ENCODE measurements at regions not wholly inside any gene's neighbourhood (a gene's known extent, or its start where the extent isn't known, plus 50 kb on each side); places are given as distances from the start of the nearest gene placed in this dataset.

DNA sequence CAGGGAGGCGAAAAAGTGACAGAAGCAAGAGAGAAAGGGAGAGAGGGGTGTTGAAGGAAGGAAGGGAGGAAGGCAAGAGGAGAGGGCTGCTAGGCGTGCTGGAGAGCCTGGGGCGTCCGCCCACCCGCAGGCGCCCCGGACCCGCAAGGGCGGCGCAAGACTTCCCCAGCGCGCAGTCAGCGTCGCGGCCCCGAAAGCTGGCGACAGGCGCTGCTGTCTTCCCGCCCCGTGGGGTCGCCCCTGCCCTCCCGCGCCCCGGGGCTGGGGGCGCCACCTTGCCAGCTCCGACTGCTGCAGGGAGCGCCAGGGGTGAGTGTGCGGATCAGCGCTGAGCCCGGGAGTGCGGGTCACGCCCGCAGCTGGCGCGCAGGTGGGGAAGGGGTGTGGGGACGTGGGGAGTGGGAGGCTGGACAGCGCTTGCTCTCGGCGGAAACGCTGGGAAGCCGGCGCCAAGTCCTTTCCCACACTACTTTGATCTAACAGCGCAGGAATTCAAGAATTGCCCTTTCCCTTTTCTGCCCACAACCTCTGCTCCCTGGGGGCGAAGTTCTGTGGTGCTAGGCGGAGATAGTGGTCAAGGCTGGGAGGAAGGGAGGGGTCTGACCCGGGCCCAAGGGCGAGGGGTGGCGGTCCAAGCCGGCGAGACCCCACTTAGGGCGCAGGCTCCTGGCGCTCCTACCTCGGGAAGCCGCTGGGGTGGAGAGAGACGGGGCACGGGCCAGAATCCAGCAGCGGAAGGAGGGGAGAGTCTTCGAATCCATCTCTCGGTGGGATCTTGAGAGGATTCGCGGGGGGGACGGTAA lies 266.1 kb downstream of the CGGBP1 start, which contains the start of gene HTR1F (continued):
- TF ChIP-seq, protein P1, sequence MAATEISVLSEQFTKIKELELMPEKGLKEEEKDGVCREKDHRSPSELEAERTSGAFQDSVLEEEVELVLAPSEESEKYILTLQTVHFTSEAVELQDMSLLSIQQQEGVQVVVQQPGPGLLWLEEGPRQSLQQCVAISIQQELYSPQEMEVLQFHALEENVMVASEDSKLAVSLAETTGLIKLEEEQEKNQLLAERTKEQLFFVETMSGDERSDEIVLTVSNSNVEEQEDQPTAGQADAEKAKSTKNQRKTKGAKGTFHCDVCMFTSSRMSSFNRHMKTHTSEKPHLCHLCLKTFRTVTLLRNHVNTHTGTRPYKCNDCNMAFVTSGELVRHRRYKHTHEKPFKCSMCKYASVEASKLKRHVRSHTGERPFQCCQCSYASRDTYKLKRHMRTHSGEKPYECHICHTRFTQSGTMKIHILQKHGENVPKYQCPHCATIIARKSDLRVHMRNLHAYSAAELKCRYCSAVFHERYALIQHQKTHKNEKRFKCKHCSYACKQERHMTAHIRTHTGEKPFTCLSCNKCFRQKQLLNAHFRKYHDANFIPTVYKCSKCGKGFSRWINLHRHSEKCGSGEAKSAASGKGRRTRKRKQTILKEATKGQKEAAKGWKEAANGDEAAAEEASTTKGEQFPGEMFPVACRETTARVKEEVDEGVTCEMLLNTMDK (IDR thresholded peaks at IDR 0.05; ENCODE audit: borderline replicate concordance, insufficient read depth, low read depth, low read length, poor library complexity, severe bottlenecking): peak; percentile 91
- TF ChIP-seq POLR3A (IDR thresholded peaks at IDR 0.05; ENCODE audit: borderline replicate concordance, extremely low read depth, insufficient read depth, insufficient read length) (no peak), ATF1 (CRISPR knock-in tag; IDR thresholded peaks at IDR 0.05) (no peak), ATF1 (tag; IDR thresholded peaks at IDR 0.05) (no peak), SMARCC2 (IDR thresholded peaks at IDR 0.05; ENCODE audit: low read depth) (no peak), TAF15 (IDR thresholded peaks at IDR 0.05; ENCODE audit: low read depth, low read length) (no peak), MITF (IDR thresholded peaks at IDR 0.05) (no peak), CCAR2 (IDR thresholded peaks at IDR 0.05; ENCODE audit: low read depth, low read length) (no peak), RB1 (IDR thresholded peaks at IDR 0.05; ENCODE audit: low read depth) (peak; percentile 84), NEUROD1 (IDR thresholded peaks at IDR 0.05; ENCODE audit: borderline replicate concordance, low read depth, low read length, partially characterized antibody) (no peak), MNT (conservative IDR thresholded peaks at IDR 0.05) (peak in 1 of 2 experiments; percentile 33; a peak in 1 of 4 replicates)
- TF ChIP-seq, protein P2, sequence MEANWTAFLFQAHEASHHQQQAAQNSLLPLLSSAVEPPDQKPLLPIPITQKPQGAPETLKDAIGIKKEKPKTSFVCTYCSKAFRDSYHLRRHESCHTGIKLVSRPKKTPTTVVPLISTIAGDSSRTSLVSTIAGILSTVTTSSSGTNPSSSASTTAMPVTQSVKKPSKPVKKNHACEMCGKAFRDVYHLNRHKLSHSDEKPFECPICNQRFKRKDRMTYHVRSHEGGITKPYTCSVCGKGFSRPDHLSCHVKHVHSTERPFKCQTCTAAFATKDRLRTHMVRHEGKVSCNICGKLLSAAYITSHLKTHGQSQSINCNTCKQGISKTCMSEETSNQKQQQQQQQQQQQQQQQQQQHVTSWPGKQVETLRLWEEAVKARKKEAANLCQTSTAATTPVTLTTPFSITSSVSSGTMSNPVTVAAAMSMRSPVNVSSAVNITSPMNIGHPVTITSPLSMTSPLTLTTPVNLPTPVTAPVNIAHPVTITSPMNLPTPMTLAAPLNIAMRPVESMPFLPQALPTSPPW (CRISPR knock-in tag; IDR thresholded peaks at IDR 0.05): peak; percentile 36; the same call in 1 of the 2 replicates
- TF ChIP-seq, protein P3, sequence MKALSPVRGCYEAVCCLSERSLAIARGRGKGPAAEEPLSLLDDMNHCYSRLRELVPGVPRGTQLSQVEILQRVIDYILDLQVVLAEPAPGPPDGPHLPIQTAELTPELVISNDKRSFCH (CRISPR knock-in tag; IDR thresholded peaks at IDR 0.05): no peak
- TF ChIP-seq, protein P3 (tag; IDR thresholded peaks at IDR 0.05): no peak
- TF ChIP-seq, protein P4, sequence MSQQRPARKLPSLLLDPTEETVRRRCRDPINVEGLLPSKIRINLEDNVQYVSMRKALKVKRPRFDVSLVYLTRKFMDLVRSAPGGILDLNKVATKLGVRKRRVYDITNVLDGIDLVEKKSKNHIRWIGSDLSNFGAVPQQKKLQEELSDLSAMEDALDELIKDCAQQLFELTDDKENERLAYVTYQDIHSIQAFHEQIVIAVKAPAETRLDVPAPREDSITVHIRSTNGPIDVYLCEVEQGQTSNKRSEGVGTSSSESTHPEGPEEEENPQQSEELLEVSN (IDR thresholded peaks at IDR 0.05; ENCODE audit: borderline replicate concordance in 1 of 2, extremely low read depth in 1 of 2, insufficient read depth in 1 of 2, insufficient read length in 1 of 2, low read depth in 1 of 2, low read length in 1 of 2, poor library complexity in 1 of 2, severe bottlenecking in 1 of 2): peak; percentile 74 to 91
- TF ChIP-seq, protein P5, sequence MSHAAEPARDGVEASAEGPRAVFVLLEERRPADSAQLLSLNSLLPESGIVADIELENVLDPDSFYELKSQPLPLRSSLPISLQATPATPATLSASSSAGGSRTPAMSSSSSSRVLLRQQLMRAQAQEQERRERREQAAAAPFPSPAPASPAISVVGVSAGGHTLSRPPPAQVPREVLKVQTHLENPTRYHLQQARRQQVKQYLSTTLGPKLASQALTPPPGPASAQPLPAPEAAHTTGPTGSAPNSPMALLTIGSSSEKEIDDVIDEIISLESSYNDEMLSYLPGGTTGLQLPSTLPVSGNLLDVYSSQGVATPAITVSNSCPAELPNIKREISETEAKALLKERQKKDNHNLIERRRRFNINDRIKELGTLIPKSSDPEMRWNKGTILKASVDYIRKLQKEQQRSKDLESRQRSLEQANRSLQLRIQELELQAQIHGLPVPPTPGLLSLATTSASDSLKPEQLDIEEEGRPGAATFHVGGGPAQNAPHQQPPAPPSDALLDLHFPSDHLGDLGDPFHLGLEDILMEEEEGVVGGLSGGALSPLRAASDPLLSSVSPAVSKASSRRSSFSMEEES (CRISPR knock-in tag; IDR thresholded peaks at IDR 0.05): no peak
